Keratinocyte (primary cell): ENCODE measurements at regions not wholly inside any gene's neighbourhood (a gene's known extent, or its start where the extent isn't known, plus 50 kb on each side); places are given as distances from the start of the nearest gene placed in this dataset.

ENCODE experiments used
- DNase-seq: peaks from one replicate; pipeline ENCODE4 v3.0.0-alpha.2; 2011; ENCODE audit warnings: low read depth, missing footprints, low spot score
- FAIRE-seq: peaks from 2 replicates; lab custom pipeline; 2011; peaks lifted over from hg19 to GRCh38; lab: Jason Lieb, UNC
- H2AFZ ChIP-seq: 2 replicates; pipeline ENCODE4 v1.6.0; 2012; ENCODE audit warnings: low read length, control low read depth, inconsistent platforms; ENCODE audit not compliant: control insufficient read depth
- H3K27ac ChIP-seq: 2 replicates; pipeline ENCODE4 v1.5.1; 2011; ENCODE audit warnings: low read length; ENCODE audit not compliant: control insufficient read depth, insufficient read depth
- H3K27me3 ChIP-seq: 3 replicates; pipeline ENCODE4 v1.6.0; 2011; ENCODE audit warnings: low read length; ENCODE audit not compliant: control insufficient read depth, insufficient read depth; ENCODE audit errors: extremely low read depth
- H3K36me3 ChIP-seq, 2 experiments: 2 replicates in 1 of 2; 3 replicates in 1 of 2; pipeline ENCODE4 v1.5.1; 2011; ENCODE audit warnings: low read length in 2 of 2, mild to moderate bottlenecking in 1 of 2; ENCODE audit not compliant: control insufficient read depth in 2 of 2, insufficient read depth in 2 of 2; ENCODE audit errors: extremely low read depth in 1 of 2
- H3K4me1 ChIP-seq: 3 replicates; pipeline ENCODE4 v1.5.1; 2011; ENCODE audit warnings: low read length; ENCODE audit not compliant: control insufficient read depth, insufficient read depth; ENCODE audit errors: extremely low read depth
- H3K4me2 ChIP-seq: 3 replicates; pipeline ENCODE4 v1.6.0; 2011; ENCODE audit warnings: low read depth, low read length; ENCODE audit not compliant: control insufficient read depth, insufficient read depth; ENCODE audit errors: extremely low read depth
- H3K4me3 ChIP-seq, 3 experiments: fragments of 200-600 bp in 1 of 3; sonication (generic) in 1 of 3; 2 replicates in 2 of 3; 3 replicates in 1 of 3; pipeline ENCODE4 v1.5.1; 2011 to 2016; ENCODE audit warnings: low read length in 3 of 3, mild to moderate bottlenecking in 3 of 3, control low read depth in 2 of 3, inconsistent platforms in 1 of 3, low read depth in 1 of 3, mixed read lengths in 1 of 3, mixed run types in 1 of 3, moderate library complexity in 1 of 3; ENCODE audit not compliant: control insufficient read depth in 2 of 3, insufficient read depth in 2 of 3; ENCODE audit errors: extremely low read depth in 1 of 3
- H3K79me2 ChIP-seq: 2 replicates; pipeline ENCODE4 v1.6.0; 2012; ENCODE audit warnings: low read length; ENCODE audit not compliant: control insufficient read depth, insufficient read depth
- H3K9ac ChIP-seq: 3 replicates; pipeline ENCODE4 v1.6.0; 2011; ENCODE audit warnings: low read length; ENCODE audit not compliant: control insufficient read depth, insufficient read depth; ENCODE audit errors: extremely low read depth
- H3K9me1 ChIP-seq: 3 replicates; pipeline ENCODE4 v1.6.0; 2011; ENCODE audit warnings: low read length; ENCODE audit not compliant: control insufficient read depth, insufficient read depth; ENCODE audit errors: extremely low read depth
- H3K9me3 ChIP-seq: 2 replicates; pipeline ENCODE4 v1.5.1; 2012; ENCODE audit warnings: low read depth, low read length; ENCODE audit not compliant: control insufficient read depth
- H4K20me1 ChIP-seq: 3 replicates; pipeline ENCODE4 v1.6.0; 2011; ENCODE audit warnings: low read length; ENCODE audit not compliant: control insufficient read depth, insufficient read depth; ENCODE audit errors: extremely low read depth
- EZH2 ChIP-seq: IDR thresholded peaks from one replicate; pipeline ENCODE4 v1.6.1; 2012; ENCODE audit warnings: inconsistent platforms, mild to moderate bottlenecking, low read length, moderate library complexity
- dilution Hi-C: fragments of 300-500 bp; cut with MboI; formaldehyde crosslinking; loops from one replicate; pipeline ENCODE4 v1.7.0; 2020; ENCODE audit warnings: low sequenced_read_pairs; ENCODE audit not compliant: extremely low pct_ligation_motif_present
- TF ChIP-seq, protein P1 (sequence below), 3 experiments: IDR thresholded peaks in 1 of 3; conservative IDR thresholded peaks in 1 of 3; optimal IDR thresholded peaks in 1 of 3; 2 replicates in 2 of 3; 3 replicates in 1 of 3; pipeline versions ENCODE3 to v1.5.1; 2011; ENCODE audit warnings: low read length in 3 of 3, mild to moderate bottlenecking in 3 of 3, moderate library complexity in 2 of 3, control low read depth in 1 of 3, inconsistent platforms in 1 of 3; ENCODE audit not compliant: insufficient read depth in 2 of 3; ENCODE audit errors: extremely low read depth in 1 of 3

DNA sequence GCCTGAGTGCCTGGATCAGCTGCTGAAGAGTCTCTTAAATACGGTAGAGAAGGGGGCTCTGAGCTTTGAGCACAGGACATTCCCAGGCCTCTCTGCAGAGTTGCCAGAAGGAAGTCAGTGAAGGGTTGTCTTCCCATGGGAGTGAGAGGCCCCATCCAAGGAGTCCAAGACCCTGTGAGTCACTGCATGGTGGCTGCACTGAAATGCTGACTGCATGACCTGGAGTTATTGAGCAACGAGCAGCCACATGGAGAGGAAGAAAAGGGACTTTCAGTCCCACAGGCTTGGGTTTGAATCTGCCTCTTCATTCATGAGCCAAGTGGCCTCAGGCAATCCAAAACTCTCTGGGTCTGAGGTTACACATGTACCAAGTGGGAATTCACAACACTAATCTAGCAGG, 69.6 kb upstream of the RASGRF1 start:
- dilution Hi-C loops, result no loop called here
- Histone ChIP-seq H3K79me2 (no peaks in the 10 kb centered on the region), H3K9me3 (no peaks in the 10 kb centered on the region), H2AFZ (no peak overlapping the region), H3K27ac (no peak overlapping the region), H3K36me3 (no peaks in the 10 kb centered on the region), H3K27me3 (no peaks in the 10 kb centered on the region), H4K20me1 (peaks cover 2% of the 10 kb centered on the region), H3K9ac (no peak overlapping the region), H3K4me1 (no peaks in the 10 kb centered on the region), H3K4me2 (no peak overlapping the region), H3K9me1 (no peaks in the 10 kb centered on the region), H3K4me3 (no peak overlapping the region)
- DNase-seq (no peak), FAIRE-seq (no peak)
- TF ChIP-seq EZH2, result no peak
- TF ChIP-seq, protein P1, sequence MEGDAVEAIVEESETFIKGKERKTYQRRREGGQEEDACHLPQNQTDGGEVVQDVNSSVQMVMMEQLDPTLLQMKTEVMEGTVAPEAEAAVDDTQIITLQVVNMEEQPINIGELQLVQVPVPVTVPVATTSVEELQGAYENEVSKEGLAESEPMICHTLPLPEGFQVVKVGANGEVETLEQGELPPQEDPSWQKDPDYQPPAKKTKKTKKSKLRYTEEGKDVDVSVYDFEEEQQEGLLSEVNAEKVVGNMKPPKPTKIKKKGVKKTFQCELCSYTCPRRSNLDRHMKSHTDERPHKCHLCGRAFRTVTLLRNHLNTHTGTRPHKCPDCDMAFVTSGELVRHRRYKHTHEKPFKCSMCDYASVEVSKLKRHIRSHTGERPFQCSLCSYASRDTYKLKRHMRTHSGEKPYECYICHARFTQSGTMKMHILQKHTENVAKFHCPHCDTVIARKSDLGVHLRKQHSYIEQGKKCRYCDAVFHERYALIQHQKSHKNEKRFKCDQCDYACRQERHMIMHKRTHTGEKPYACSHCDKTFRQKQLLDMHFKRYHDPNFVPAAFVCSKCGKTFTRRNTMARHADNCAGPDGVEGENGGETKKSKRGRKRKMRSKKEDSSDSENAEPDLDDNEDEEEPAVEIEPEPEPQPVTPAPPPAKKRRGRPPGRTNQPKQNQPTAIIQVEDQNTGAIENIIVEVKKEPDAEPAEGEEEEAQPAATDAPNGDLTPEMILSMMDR (optimal IDR thresholded peaks at IDR 0.05 in 1 of 3, IDR thresholded peaks at IDR 0.05 in 1 of 3, conservative IDR thresholded peaks at IDR 0.05 in 1 of 3; ENCODE audit: extremely low read depth in 1 of 3, insufficient read depth in 2 of 3, low read length in 3 of 3), result no peak

DNA sequence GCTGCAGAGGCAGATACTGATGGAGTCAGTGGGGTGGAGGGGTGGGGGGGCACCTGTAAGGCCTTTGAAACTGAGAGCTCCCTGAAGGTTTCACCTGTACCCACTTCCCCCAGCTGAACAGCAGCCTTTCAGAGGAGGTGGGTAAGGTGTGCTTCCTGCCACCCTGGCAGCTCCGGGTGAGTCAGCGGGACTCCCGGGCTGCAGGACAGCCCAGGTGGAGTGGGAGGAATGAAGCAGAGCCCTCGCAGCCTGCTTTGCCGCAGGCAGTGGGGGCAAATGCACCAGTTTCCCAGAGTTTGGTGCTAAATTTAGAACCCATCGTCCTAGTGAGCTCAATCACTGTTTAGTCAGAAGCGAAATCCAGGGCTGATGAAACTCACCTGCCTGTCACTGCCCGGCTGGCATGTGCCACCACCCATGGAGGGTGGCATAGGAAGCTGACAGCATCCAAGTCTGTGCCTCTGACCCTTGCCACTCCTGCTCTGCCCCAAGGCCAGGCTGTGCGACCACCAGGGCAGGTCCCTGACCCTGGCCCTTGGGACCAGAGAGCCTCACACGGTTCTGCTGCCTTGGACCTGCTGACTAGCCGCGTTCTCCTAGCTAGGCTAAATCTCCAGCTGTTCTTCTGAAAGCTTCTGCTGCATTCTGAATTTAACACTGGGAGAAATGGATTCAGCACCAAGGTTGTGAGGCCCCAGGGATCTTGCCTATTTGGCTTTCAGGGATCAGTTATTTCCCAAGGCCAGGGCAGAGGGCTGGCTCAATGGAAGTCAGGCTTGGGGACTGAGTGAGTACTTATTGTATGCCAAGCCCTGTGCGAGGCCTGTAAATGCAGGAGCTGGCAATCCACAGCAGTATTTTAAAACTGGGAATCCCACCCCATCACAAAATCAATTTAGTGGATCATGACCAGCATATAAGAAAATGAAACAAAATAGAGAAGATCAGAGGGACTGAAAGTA, 67.3 kb upstream of the RASGRF1 start:
- H4K20me1 ChIP-seq, result peaks cover 2% of the 10 kb centered on the region
- no peaks in the 10 kb centered on the region for H3K4me1 ChIP-seq
- DNase-seq (no peak), FAIRE-seq (no peak)
- TF ChIP-seq, protein P1 (optimal IDR thresholded peaks at IDR 0.05 in 1 of 3, IDR thresholded peaks at IDR 0.05 in 1 of 3, conservative IDR thresholded peaks at IDR 0.05 in 1 of 3; ENCODE audit: extremely low read depth in 1 of 3, insufficient read depth in 2 of 3, low read length in 3 of 3), result no peak
- no peaks in the 10 kb centered on the region for H3K36me3 ChIP-seq
- peaks cover 4% of the 10 kb centered on the region for H3K27me3 ChIP-seq
- H3K4me3 ChIP-seq, result no peak overlapping the region
- H3K27ac ChIP-seq, result no peak overlapping the region
- no peaks in the 10 kb centered on the region for H3K9me1 ChIP-seq
- H3K4me2 ChIP-seq, result no peak overlapping the region
- no peaks in the 10 kb centered on the region for H3K79me2 ChIP-seq
- dilution Hi-C loops, result no loop called here
- H3K9me3 ChIP-seq, result no peaks in the 10 kb centered on the region
- no peak overlapping the region for H2AFZ ChIP-seq
- H3K9ac ChIP-seq, result no peak overlapping the region
